NB4 (cell line): ENCODE measurements at regions not wholly inside any gene's neighbourhood (a gene's known extent, or its start where the extent isn't known, plus 50 kb on each side); places are given as distances from the start of the nearest gene placed in this dataset.

Source experiments
- DNase-seq: peaks from one replicate; pipeline ENCODE4 v3.0.0; 2010; ENCODE audit warnings: low read depth
- H3K4me3 ChIP-seq: one replicate; pipeline ENCODE4 v1.5.1; 2011; ENCODE audit warnings: mild to moderate bottlenecking, low read depth, low read length, moderate library complexity
- MYC ChIP-seq: IDR thresholded peaks from 2 replicates; pipeline ENCODE4 v1.6.1; 2011; ENCODE audit warnings: low read depth, low read length
- POLR2A ChIP-seq: IDR thresholded peaks from 2 replicates; pipeline ENCODE4 v1.6.1; 2011; ENCODE audit warnings: mild to moderate bottlenecking; ENCODE audit not compliant: insufficient read length; ENCODE audit errors: extremely low read depth
- TF ChIP-seq, protein P1 (sequence below): IDR thresholded peaks from one replicate; pipeline ENCODE4 v1.5.1; 2012; ENCODE audit warnings: low read depth, low read length
- TF ChIP-seq, protein P2 (sequence below): IDR thresholded peaks from 2 replicates; pipeline ENCODE4 v1.6.1; 2011; ENCODE audit warnings: low read depth, low read length

DNA sequence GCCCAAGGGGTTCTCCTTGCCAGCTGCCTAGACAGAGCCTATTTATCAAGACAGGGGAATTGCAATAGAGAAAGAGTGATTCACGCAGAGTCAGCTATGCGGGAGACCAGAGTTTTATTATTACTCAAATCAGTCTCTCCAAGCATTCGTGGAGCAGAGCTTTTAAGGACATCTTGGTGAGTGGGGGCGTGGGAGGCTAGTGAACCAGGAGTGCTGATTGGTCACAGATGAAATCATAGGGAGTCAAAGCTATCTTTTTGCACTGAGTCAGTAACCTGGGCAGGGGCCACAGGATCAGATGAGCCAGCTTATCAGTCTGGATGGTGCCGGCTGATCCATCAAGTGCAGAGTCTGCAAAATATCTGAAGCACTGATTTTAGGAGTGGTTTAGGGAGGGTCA lies 64.8 kb upstream of the MRPS6 start:
- TF ChIP-seq POLR2A: no peak
- TF ChIP-seq, protein P1, sequence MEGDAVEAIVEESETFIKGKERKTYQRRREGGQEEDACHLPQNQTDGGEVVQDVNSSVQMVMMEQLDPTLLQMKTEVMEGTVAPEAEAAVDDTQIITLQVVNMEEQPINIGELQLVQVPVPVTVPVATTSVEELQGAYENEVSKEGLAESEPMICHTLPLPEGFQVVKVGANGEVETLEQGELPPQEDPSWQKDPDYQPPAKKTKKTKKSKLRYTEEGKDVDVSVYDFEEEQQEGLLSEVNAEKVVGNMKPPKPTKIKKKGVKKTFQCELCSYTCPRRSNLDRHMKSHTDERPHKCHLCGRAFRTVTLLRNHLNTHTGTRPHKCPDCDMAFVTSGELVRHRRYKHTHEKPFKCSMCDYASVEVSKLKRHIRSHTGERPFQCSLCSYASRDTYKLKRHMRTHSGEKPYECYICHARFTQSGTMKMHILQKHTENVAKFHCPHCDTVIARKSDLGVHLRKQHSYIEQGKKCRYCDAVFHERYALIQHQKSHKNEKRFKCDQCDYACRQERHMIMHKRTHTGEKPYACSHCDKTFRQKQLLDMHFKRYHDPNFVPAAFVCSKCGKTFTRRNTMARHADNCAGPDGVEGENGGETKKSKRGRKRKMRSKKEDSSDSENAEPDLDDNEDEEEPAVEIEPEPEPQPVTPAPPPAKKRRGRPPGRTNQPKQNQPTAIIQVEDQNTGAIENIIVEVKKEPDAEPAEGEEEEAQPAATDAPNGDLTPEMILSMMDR: no peak
- DNase-seq: no peak
- no peak overlapping the region for H3K4me3 ChIP-seq

DNA sequence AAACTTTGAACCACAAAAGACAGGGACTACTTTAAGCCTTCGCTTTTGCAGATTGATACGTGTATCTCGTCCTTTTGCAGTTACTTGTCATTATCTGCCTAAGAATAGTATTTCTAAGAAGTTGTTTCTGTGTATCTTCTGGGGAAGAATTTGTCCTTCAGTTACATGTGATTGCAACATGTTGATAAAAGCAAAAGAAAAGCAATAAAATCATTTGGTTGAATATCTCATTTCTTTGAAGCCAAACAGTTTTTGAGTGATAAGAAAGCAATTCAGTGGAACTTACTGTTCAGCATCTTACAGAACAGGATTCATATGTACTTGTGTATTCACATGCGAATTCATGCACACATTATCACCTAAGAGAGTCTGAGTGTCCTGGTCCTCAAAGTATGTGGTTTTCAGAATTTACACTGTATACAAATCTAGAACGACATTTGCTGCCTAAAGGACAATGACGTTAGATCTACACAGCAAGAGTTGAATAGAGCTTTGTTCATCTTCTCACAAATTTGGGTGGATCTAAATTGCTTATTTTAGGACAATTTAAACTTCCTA lies 66.7 kb upstream of the MRPS6 start:
- no peak for TF ChIP-seq MYC
- TF ChIP-seq, protein P2, sequence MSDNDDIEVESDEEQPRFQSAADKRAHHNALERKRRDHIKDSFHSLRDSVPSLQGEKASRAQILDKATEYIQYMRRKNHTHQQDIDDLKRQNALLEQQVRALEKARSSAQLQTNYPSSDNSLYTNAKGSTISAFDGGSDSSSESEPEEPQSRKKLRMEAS: no peak
- TF ChIP-seq, protein P1: no peak
- no peak for TF ChIP-seq POLR2A
- DNase-seq: no peak

DNA sequence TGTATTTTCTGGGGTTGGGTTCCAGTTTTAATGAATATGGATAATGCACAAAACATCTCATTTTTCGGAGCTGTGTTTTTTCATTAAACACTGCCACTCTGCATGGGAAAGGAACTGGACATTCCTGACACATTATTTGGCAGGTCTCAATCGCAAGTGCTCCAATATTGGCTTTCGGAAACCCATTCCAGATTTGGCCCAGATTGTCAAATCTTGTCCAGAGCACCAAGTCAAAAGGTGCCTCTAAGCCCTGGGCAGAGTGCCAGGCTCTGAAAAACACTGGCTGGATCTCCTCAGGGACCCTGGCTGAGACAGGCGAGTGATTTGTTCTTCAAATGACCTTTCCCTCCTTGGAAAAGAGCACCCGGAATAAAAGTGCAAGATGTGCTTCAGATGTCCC lies 68.4 kb upstream of the MRPS6 start:
- TF ChIP-seq, protein P2: no peak
- no peak for TF ChIP-seq POLR2A
- no peak for TF ChIP-seq MYC
- TF ChIP-seq, protein P1: no peak
- no peak overlapping the region for H3K4me3 ChIP-seq
- DNase-seq: no peak

More for the DNA sequence above, 66.7 kb upstream of the MRPS6 start:
- H3K4me3 ChIP-seq: no peak overlapping the region

DNA sequence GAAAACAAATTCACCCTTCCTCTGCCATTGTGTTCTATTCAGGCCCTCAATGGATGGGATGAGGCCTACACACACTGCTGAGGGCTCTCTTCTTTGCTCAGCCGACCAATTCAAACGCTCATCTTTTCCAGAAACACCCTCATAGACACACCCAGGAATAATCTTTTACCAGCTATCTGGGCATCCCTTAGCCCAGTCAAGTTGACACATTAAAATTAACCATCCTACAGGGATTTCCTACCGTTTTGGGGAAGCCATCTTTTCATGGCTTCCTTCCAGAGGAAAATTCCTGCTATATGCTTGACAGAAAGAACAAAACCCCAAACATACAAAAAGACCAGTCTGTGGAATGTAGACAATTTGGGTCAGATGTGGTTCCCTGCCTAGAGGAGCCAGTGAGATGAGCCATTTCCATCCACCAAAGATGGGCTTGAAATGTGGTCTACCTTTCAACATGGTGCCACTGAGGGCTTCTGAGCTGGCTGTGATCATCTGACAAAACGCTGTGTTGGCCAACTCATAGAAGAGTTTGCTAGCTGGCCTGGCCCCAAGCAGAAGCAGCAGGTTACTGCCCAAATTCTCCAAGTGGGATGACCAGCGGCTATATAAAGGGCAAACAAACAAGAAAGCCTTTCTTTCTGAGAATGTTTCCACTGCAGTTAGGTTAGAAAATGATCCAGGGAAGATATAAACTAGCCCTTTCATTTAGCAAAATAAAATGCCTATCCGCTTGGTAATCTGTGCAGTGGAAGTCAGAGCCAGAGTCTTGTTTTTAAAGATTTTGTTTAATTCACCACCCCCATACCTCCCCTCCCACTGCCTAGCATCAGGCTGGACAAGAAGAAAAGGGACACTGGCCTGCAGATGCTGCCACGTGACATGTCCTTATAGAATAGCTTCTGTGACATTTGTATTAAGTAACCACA lies 69.1 kb upstream of the MRPS6 start:
- DNase-seq: no peak
- TF ChIP-seq, protein P1: no peak
- TF ChIP-seq POLR2A (no peak), MYC (no peak)
- TF ChIP-seq, protein P2: no peak
- no peak overlapping the region for H3K4me3 ChIP-seq

DNA sequence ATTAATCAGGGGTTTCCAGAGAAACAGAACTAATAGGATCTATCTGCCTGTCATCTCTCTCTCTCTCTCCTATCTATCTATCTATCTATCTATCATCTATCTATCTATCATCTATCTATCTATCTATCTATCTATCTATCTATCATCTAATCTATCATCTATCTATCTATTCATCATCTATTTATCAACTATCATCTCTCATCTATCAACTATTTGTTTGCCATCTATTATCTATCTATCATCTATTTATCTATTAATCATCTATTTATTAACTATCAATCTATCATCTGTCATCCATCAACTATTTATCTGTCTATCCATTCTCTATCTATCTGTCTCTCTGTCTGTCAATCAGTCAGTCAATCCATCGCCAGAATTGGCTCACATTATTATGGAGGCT lies 70.0 kb upstream of the MRPS6 start:
- TF ChIP-seq, protein P1: no peak
- TF ChIP-seq POLR2A (no peak), MYC (no peak)
- TF ChIP-seq, protein P2: no peak
- DNase-seq: no peak
- no peak overlapping the region for H3K4me3 ChIP-seq
